Prostate gland (tissue), 2 donors: ENCODE measurements at regions not wholly inside any gene's neighbourhood (a gene's known extent, or its start where the extent isn't known, plus 50 kb on each side); places are given as distances from the start of the nearest gene placed in this dataset.

Source experiments
- CTCF ChIP-seq, 4 experiments: fragments of 200-600 bp in 2 of 4; fragments of 450-650 bp in 2 of 4; sonication (generic) in 2 of 4; IDR thresholded peaks; 1 replicate in 3 of 4; 2 replicates in 1 of 4; pipeline ENCODE4 v1.5.1; 2016 to 2019; ENCODE audit warnings: antibody characterized with exemption in 4 of 4, mild to moderate bottlenecking in 2 of 4, moderate library complexity in 2 of 4
- POLR2A ChIP-seq: fragments of 450-650 bp; IDR thresholded peaks from one replicate; pipeline ENCODE4 v1.6.1; 2016; ENCODE audit warnings: antibody characterized with exemption, mild to moderate bottlenecking
- POLR2AphosphoS5 ChIP-seq: sonication (generic); formaldehyde crosslinking; IDR thresholded peaks from one replicate; pipeline ENCODE4 v1.6.1; 2017; ENCODE audit warnings: antibody characterized with exemption

DNA sequence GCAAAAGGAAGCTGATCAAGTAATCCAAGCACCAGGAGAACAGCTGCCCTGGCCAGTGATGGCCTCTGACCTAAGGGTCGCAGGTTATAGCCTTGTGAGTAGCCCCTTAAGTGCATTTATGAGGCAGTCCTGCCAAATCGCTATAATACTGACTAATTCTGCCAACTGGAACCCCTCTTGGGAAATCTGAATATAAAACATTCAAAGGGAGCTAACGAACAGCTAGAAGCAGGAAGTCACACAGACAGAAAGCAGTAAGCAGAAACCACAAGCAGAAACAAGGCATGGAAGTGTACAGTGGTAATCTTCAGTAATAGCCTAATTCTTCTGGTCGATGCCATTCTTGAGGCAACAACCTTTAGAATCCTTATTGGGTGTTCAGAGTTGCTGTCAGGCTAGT lies 521.3 kb downstream of the METTL4 start:
- TF ChIP-seq CTCF (IDR thresholded peaks at IDR 0.05) (no peak), POLR2A (no peak), POLR2AphosphoS5 (no peak)
